ENCODE measurements at regions not wholly inside any gene's neighbourhood (a gene's known extent, or its start where the extent isn't known, plus 50 kb on each side); places are given as distances from the start of the nearest gene placed in this dataset.

DNA sequence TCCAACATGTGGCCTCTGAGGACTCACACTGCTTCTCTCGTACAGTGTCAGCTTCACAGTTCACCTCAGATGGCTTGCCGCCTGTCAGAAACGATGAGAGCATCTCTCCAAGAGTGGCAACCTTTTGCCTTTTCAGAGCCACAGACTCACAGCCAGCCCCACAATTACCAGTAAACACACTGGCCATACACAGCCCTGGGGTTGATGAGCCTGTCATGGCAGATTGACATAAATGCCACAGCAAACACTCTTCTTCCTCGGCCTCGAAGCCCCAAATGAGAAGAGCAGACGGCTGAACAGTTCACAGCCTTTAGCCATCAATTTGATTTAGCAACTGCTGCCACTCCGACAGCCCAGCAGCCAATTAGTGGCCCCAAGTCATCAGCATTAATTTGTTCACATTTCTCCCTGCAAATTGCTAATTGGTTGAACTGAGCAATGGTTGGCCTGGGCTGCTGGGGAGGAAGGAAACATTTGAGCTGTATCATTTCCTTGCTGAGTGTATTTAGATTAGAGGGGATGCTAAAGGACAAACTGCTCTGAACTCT, 1142.9 kb downstream of the SORCS3 start:
- no peak for TF ChIP-seq EZH2phosphoT487 (conservative IDR thresholded peaks at IDR 0.05; ENCODE audit: low read length)
- TF ChIP-seq, protein P1, sequence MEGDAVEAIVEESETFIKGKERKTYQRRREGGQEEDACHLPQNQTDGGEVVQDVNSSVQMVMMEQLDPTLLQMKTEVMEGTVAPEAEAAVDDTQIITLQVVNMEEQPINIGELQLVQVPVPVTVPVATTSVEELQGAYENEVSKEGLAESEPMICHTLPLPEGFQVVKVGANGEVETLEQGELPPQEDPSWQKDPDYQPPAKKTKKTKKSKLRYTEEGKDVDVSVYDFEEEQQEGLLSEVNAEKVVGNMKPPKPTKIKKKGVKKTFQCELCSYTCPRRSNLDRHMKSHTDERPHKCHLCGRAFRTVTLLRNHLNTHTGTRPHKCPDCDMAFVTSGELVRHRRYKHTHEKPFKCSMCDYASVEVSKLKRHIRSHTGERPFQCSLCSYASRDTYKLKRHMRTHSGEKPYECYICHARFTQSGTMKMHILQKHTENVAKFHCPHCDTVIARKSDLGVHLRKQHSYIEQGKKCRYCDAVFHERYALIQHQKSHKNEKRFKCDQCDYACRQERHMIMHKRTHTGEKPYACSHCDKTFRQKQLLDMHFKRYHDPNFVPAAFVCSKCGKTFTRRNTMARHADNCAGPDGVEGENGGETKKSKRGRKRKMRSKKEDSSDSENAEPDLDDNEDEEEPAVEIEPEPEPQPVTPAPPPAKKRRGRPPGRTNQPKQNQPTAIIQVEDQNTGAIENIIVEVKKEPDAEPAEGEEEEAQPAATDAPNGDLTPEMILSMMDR (IDR thresholded peaks at IDR 0.05; ENCODE audit: insufficient read depth, low read length, poor library complexity, severe bottlenecking) = no peak
